ENCODE measurements at regions not wholly inside any gene's neighbourhood (a gene's known extent, or its start where the extent isn't known, plus 50 kb on each side); places are given as distances from the start of the nearest gene placed in this dataset.

GRCh38 chr7:153247926-153248325 lies 488.4 kb downstream of the ACTR3B start:
- H3K9me3 ChIP-seq (replicated peaks in 1 of 2; ENCODE audit: control insufficient read depth in 2 of 2, insufficient read depth in 1 of 2, low read depth in 1 of 2, low read length in 2 of 2): no peaks in the 10 kb centered on the region

GRCh38 chr7:153258686-153259085 lies 499.1 kb downstream of the ACTR3B start:
- Histone ChIP-seq H3K27ac (replicated peaks; ENCODE audit: low read length) (no peak overlapping the region), H2BK15ac (ENCODE audit: low read length) (no peak overlapping the region), H3K23ac (ENCODE audit: low read depth, low read length, poor library complexity) (no peak overlapping the region), H3K4me1 (ENCODE audit: control insufficient read depth in 2 of 2, insufficient read depth in 1 of 2, low read depth in 1 of 2, low read length in 2 of 2) (peaks cover 0 to 5% of the 10 kb centered on the region in 2 donors), H3K18ac (ENCODE audit: low read length) (no peak overlapping the region), H3K36me3 (replicated peaks in 1 of 2; ENCODE audit: control insufficient read depth in 2 of 2, insufficient read depth in 2 of 2, low read length in 2 of 2) (no peaks in the 10 kb centered on the region), H2BK12ac (ENCODE audit: low read length) (no peak overlapping the region), H3K4me2 (ENCODE audit: insufficient read depth, low read length, poor library complexity, severe bottlenecking) (no peak overlapping the region), H2BK120ac (ENCODE audit: low read depth, low read length) (no peak overlapping the region), H2AK5ac (ENCODE audit: low read depth, low read length) (no peak overlapping the region), H3K4me3 (ENCODE audit: low read length in 2 of 2) (no peak overlapping the region), H3K9me3 (replicated peaks in 1 of 2; ENCODE audit: control insufficient read depth in 2 of 2, insufficient read depth in 1 of 2, low read depth in 1 of 2, low read length in 2 of 2) (no peaks in the 10 kb centered on the region), H2BK5ac (ENCODE audit: low read length) (no peak overlapping the region), H3K27me3 (ENCODE audit: control insufficient read depth in 3 of 3, insufficient read depth in 3 of 3, low read depth in 1 of 3, low read length in 3 of 3) (no peaks in the 10 kb centered on the region), H3K9ac (ENCODE audit: low read depth, low read length, poor library complexity) (no peak overlapping the region), H2AFZ (ENCODE audit: low read length) (no peak overlapping the region), H3K4ac (ENCODE audit: low read length) (no peak overlapping the region), H3K14ac (ENCODE audit: low read length) (no peak overlapping the region), H4K91ac (ENCODE audit: low read depth, low read length, poor library complexity) (no peak overlapping the region), H4K8ac (ENCODE audit: low read depth, low read length) (no peak overlapping the region), H3K79me1 (ENCODE audit: low read depth, low read length) (no peaks in the 10 kb centered on the region)
- DNase-seq (ENCODE audit: low spot score): no peak
- no CpG with 5 or more reads among the region's 6 CpGs for WGBS, 2 donors (ENCODE audit: extremely low coverage in 2 of 2, insufficient read length in 2 of 2, insufficient replicate concordance in 1 of 2)

More at GRCh38 chr7:153247926-153248325, 488.4 kb downstream of the ACTR3B start:
- Histone ChIP-seq H2BK12ac (ENCODE audit: low read length) (no peak overlapping the region), H4K8ac (ENCODE audit: low read depth, low read length) (no peak overlapping the region), H3K4me2 (ENCODE audit: insufficient read depth, low read length, poor library complexity, severe bottlenecking) (no peak overlapping the region), H3K27me3 (ENCODE audit: control insufficient read depth in 3 of 3, insufficient read depth in 3 of 3, low read depth in 1 of 3, low read length in 3 of 3) (no peaks in the 10 kb centered on the region), H3K18ac (ENCODE audit: low read length) (no peak overlapping the region), H3K4me1 (ENCODE audit: control insufficient read depth in 2 of 2, insufficient read depth in 1 of 2, low read depth in 1 of 2, low read length in 2 of 2) (no peaks in the 10 kb centered on the region), H3K9ac (ENCODE audit: low read depth, low read length, poor library complexity) (no peak overlapping the region), H3K27ac (replicated peaks; ENCODE audit: low read length) (no peak overlapping the region), H2BK5ac (ENCODE audit: low read length) (no peak overlapping the region), H3K23ac (ENCODE audit: low read depth, low read length, poor library complexity) (no peak overlapping the region), H3K36me3 (replicated peaks in 1 of 2; ENCODE audit: control insufficient read depth in 2 of 2, insufficient read depth in 2 of 2, low read length in 2 of 2) (no peaks in the 10 kb centered on the region), H3K14ac (ENCODE audit: low read length) (no peak overlapping the region), H3K79me1 (ENCODE audit: low read depth, low read length) (no peaks in the 10 kb centered on the region), H2BK15ac (ENCODE audit: low read length) (no peak overlapping the region), H4K91ac (ENCODE audit: low read depth, low read length, poor library complexity) (no peak overlapping the region), H3K4me3 (ENCODE audit: low read length in 2 of 2) (no peak overlapping the region), H3K4ac (ENCODE audit: low read length) (no peak overlapping the region), H2BK120ac (ENCODE audit: low read depth, low read length) (no peak overlapping the region), H2AFZ (ENCODE audit: low read length) (no peak overlapping the region), H2AK5ac (ENCODE audit: low read depth, low read length) (no peak overlapping the region)
- WGBS, 2 donors (ENCODE audit: extremely low coverage in 2 of 2, insufficient read length in 2 of 2, insufficient replicate concordance in 1 of 2): no CpG with 5 or more reads among the region's 4 CpGs
- DNase-seq (ENCODE audit: low spot score): no peak

GRCh38 chr7:153276394-153276793 lies 516.8 kb downstream of the ACTR3B start:
- H3K27me3 ChIP-seq (ENCODE audit: control insufficient read depth in 3 of 3, insufficient read depth in 3 of 3, low read depth in 1 of 3, low read length in 3 of 3): no peaks in the 10 kb centered on the region
- H2BK15ac ChIP-seq (ENCODE audit: low read length): no peak overlapping the region
- no peak overlapping the region for H2AFZ ChIP-seq (ENCODE audit: low read length)
- no peak overlapping the region for H3K27ac ChIP-seq (replicated peaks; ENCODE audit: low read length)
- H4K8ac ChIP-seq (ENCODE audit: low read depth, low read length): no peak overlapping the region
- no peak overlapping the region for H4K91ac ChIP-seq (ENCODE audit: low read depth, low read length, poor library complexity)
- no CpG with 5 or more reads among the region's 2 CpGs for WGBS, 2 donors (ENCODE audit: extremely low coverage in 2 of 2, insufficient read length in 2 of 2, insufficient replicate concordance in 1 of 2)
- H3K9ac ChIP-seq (ENCODE audit: low read depth, low read length, poor library complexity): no peak overlapping the region
- no peak overlapping the region for H3K4me3 ChIP-seq (ENCODE audit: low read length in 2 of 2)
- no peak overlapping the region for H3K4me2 ChIP-seq (ENCODE audit: insufficient read depth, low read length, poor library complexity, severe bottlenecking)
- no peak overlapping the region for H2AK5ac ChIP-seq (ENCODE audit: low read depth, low read length)
- no peak for DNase-seq (ENCODE audit: low spot score)
- no peak overlapping the region for H3K23ac ChIP-seq (ENCODE audit: low read depth, low read length, poor library complexity)
- no peak overlapping the region for H2BK120ac ChIP-seq (ENCODE audit: low read depth, low read length)
- H3K18ac ChIP-seq (ENCODE audit: low read length): no peak overlapping the region
- no peaks in the 10 kb centered on the region for H3K9me3 ChIP-seq (replicated peaks in 1 of 2; ENCODE audit: control insufficient read depth in 2 of 2, insufficient read depth in 1 of 2, low read depth in 1 of 2, low read length in 2 of 2)
- H3K79me1 ChIP-seq (ENCODE audit: low read depth, low read length): no peaks in the 10 kb centered on the region
- no peak overlapping the region for H2BK12ac ChIP-seq (ENCODE audit: low read length)
- no peak overlapping the region for H2BK5ac ChIP-seq (ENCODE audit: low read length)
- no peak overlapping the region for H3K4ac ChIP-seq (ENCODE audit: low read length)
- H3K14ac ChIP-seq (ENCODE audit: low read length): no peak overlapping the region
- no peaks in the 10 kb centered on the region for H3K36me3 ChIP-seq (replicated peaks in 1 of 2; ENCODE audit: control insufficient read depth in 2 of 2, insufficient read depth in 2 of 2, low read length in 2 of 2)
- H3K4me1 ChIP-seq (ENCODE audit: control insufficient read depth in 2 of 2, insufficient read depth in 1 of 2, low read depth in 1 of 2, low read length in 2 of 2): no peaks in the 10 kb centered on the region

GRCh38 chr7:153286763-153287162 lies 527.2 kb downstream of the ACTR3B start:
- H2AFZ ChIP-seq (ENCODE audit: low read length): no peak overlapping the region
- peak overlapping the region; percentile 6 for H3K23ac ChIP-seq (ENCODE audit: low read depth, low read length, poor library complexity)
- no peak overlapping the region for H2BK12ac ChIP-seq (ENCODE audit: low read length)
- no peak overlapping the region for H3K9ac ChIP-seq (ENCODE audit: low read depth, low read length, poor library complexity)
- no peaks in the 10 kb centered on the region for H3K9me3 ChIP-seq (replicated peaks in 1 of 2; ENCODE audit: control insufficient read depth in 2 of 2, insufficient read depth in 1 of 2, low read depth in 1 of 2, low read length in 2 of 2)
- no peak overlapping the region for H3K4me3 ChIP-seq (ENCODE audit: low read length in 2 of 2)
- H3K27ac ChIP-seq (replicated peaks; ENCODE audit: low read length): no peak overlapping the region
- H3K79me1 ChIP-seq (ENCODE audit: low read depth, low read length): no peaks in the 10 kb centered on the region
- no peak overlapping the region for H3K4ac ChIP-seq (ENCODE audit: low read length)
- no peaks in the 10 kb centered on the region for H3K36me3 ChIP-seq (replicated peaks in 1 of 2; ENCODE audit: control insufficient read depth in 2 of 2, insufficient read depth in 2 of 2, low read length in 2 of 2)
- peak overlapping the region; percentile 15 for H3K18ac ChIP-seq (ENCODE audit: low read length)
- no peak overlapping the region for H2BK120ac ChIP-seq (ENCODE audit: low read depth, low read length)
- no CpG with 5 or more reads among the region's 13 CpGs for WGBS, 2 donors (ENCODE audit: extremely low coverage in 2 of 2, insufficient read length in 2 of 2, insufficient replicate concordance in 1 of 2)
- H2AK5ac ChIP-seq (ENCODE audit: low read depth, low read length): no peak overlapping the region
- no peak overlapping the region for H2BK5ac ChIP-seq (ENCODE audit: low read length)
- no peak overlapping the region for H3K4me2 ChIP-seq (ENCODE audit: insufficient read depth, low read length, poor library complexity, severe bottlenecking)
- no peak overlapping the region for H4K91ac ChIP-seq (ENCODE audit: low read depth, low read length, poor library complexity)
- H3K14ac ChIP-seq (ENCODE audit: low read length): no peak overlapping the region
- no peak for DNase-seq (ENCODE audit: low spot score)
- no peak overlapping the region for H2BK15ac ChIP-seq (ENCODE audit: low read length)
- H3K27me3 ChIP-seq (ENCODE audit: control insufficient read depth in 3 of 3, insufficient read depth in 3 of 3, low read depth in 1 of 3, low read length in 3 of 3): no peaks in the 10 kb centered on the region
- H3K4me1 ChIP-seq (ENCODE audit: control insufficient read depth in 2 of 2, insufficient read depth in 1 of 2, low read depth in 1 of 2, low read length in 2 of 2): peaks cover 0 to 4% of the 10 kb centered on the region in 2 donors
- no peak overlapping the region for H4K8ac ChIP-seq (ENCODE audit: low read depth, low read length)

Measured in neuronal stem cell (in vitro differentiated cells).